ENCODE measurements at regions not wholly inside any gene's neighbourhood (a gene's known extent, or its start where the extent isn't known, plus 50 kb on each side); places are given as distances from the start of the nearest gene placed in this dataset.

- no peak for ATAC-seq (ENCODE audit: insufficient read depth, low read depth)
- H3K79me2 ChIP-seq (ENCODE audit: insufficient read depth, low read length) = no peaks in the 10 kb centered on the region
- no peak overlapping the region for H3K27ac ChIP-seq (ENCODE audit: low read length)
- no peak overlapping the region for H2AFZ ChIP-seq (ENCODE audit: low read depth, low read length)
- no peak for TF ChIP-seq EZH2 (IDR thresholded peaks at IDR 0.05; ENCODE audit: borderline replicate concordance, low read depth, low read length, severe bottlenecking)
- no peak for TF ChIP-seq CTCF (IDR thresholded peaks at IDR 0.05; ENCODE audit: borderline replicate concordance, extremely low read depth, low read length, poor library complexity, severe bottlenecking)
- no peaks in the 10 kb centered on the region for H3K4me1 ChIP-seq (ENCODE audit: insufficient read depth, low read length)
- no peaks in the 10 kb centered on the region for H3K36me3 ChIP-seq (ENCODE audit: insufficient read depth, low read length)
- no peak for DNase-seq
- H3K27me3 ChIP-seq (ENCODE audit: insufficient read depth, low read length, poor library complexity) = no peaks in the 10 kb centered on the region
- no peaks in the 10 kb centered on the region for H4K20me1 ChIP-seq (ENCODE audit: insufficient read depth, low read length)
- H3K4me2 ChIP-seq (ENCODE audit: insufficient read depth, low read length) = no peak overlapping the region
- H3K9me3 ChIP-seq (ENCODE audit: insufficient read depth, low read length, severe bottlenecking) = no peaks in the 10 kb centered on the region
- no peak overlapping the region for H3K4me3 ChIP-seq (ENCODE audit: low read depth in 1 of 2, low read length in 2 of 2)
- H3K9ac ChIP-seq (ENCODE audit: low read depth, low read length) = no peak overlapping the region
Measured at GRCh38 chr2:13751955-13752354, 880.6 kb upstream of the LRATD1 start.

GRCh38 chr2:13758412-13758811, 874.1 kb upstream of the LRATD1 start:
- H3K27me3 ChIP-seq (ENCODE audit: insufficient read depth, low read length, poor library complexity) = no peaks in the 10 kb centered on the region
- no peak overlapping the region for H3K4me2 ChIP-seq (ENCODE audit: insufficient read depth, low read length)
- H3K9me3 ChIP-seq (ENCODE audit: insufficient read depth, low read length, severe bottlenecking) = no peaks in the 10 kb centered on the region
- H2AFZ ChIP-seq (ENCODE audit: low read depth, low read length) = no peak overlapping the region
- TF ChIP-seq EZH2 (IDR thresholded peaks at IDR 0.05; ENCODE audit: borderline replicate concordance, low read depth, low read length, severe bottlenecking) (no peak), CTCF (IDR thresholded peaks at IDR 0.05; ENCODE audit: borderline replicate concordance, extremely low read depth, low read length, poor library complexity, severe bottlenecking) (no peak)
- H3K36me3 ChIP-seq (ENCODE audit: insufficient read depth, low read length) = no peaks in the 10 kb centered on the region
- H3K4me1 ChIP-seq (ENCODE audit: insufficient read depth, low read length) = no peaks in the 10 kb centered on the region
- DNase-seq = no peak
- H3K79me2 ChIP-seq (ENCODE audit: insufficient read depth, low read length) = no peaks in the 10 kb centered on the region
- H3K27ac ChIP-seq (ENCODE audit: low read length) = no peak overlapping the region
- no peak overlapping the region for H3K9ac ChIP-seq (ENCODE audit: low read depth, low read length)
- no peak overlapping the region for H3K4me3 ChIP-seq (ENCODE audit: low read depth in 1 of 2, low read length in 2 of 2)
- no peaks in the 10 kb centered on the region for H4K20me1 ChIP-seq (ENCODE audit: insufficient read depth, low read length)
- ATAC-seq (ENCODE audit: insufficient read depth, low read depth) = no peak

GRCh38 chr2:13768274-13768673, 864.2 kb upstream of the LRATD1 start:
- DNase-seq = no peak
- Histone ChIP-seq H3K4me3 (ENCODE audit: low read depth in 1 of 2, low read length in 2 of 2) (no peak overlapping the region), H3K9me3 (ENCODE audit: insufficient read depth, low read length, severe bottlenecking) (no peaks in the 10 kb centered on the region), H3K36me3 (ENCODE audit: insufficient read depth, low read length) (no peaks in the 10 kb centered on the region), H3K79me2 (ENCODE audit: insufficient read depth, low read length) (no peaks in the 10 kb centered on the region), H3K4me1 (ENCODE audit: insufficient read depth, low read length) (no peaks in the 10 kb centered on the region), H3K4me2 (ENCODE audit: insufficient read depth, low read length) (no peak overlapping the region), H3K9ac (ENCODE audit: low read depth, low read length) (no peak overlapping the region), H3K27me3 (ENCODE audit: insufficient read depth, low read length, poor library complexity) (no peaks in the 10 kb centered on the region), H3K27ac (ENCODE audit: low read length) (no peak overlapping the region), H4K20me1 (ENCODE audit: insufficient read depth, low read length) (no peaks in the 10 kb centered on the region), H2AFZ (ENCODE audit: low read depth, low read length) (no peak overlapping the region)
- TF ChIP-seq EZH2 (IDR thresholded peaks at IDR 0.05; ENCODE audit: borderline replicate concordance, low read depth, low read length, severe bottlenecking) (no peak), CTCF (IDR thresholded peaks at IDR 0.05; ENCODE audit: borderline replicate concordance, extremely low read depth, low read length, poor library complexity, severe bottlenecking) (no peak)
- no peak for ATAC-seq (ENCODE audit: insufficient read depth, low read depth)

- ATAC-seq (ENCODE audit: insufficient read depth, low read depth) = no peak
- Histone ChIP-seq H3K36me3 (ENCODE audit: insufficient read depth, low read length) (no peaks in the 10 kb centered on the region), H3K4me2 (ENCODE audit: insufficient read depth, low read length) (no peak overlapping the region), H2AFZ (ENCODE audit: low read depth, low read length) (no peak overlapping the region), H3K4me1 (ENCODE audit: insufficient read depth, low read length) (no peaks in the 10 kb centered on the region), H3K27ac (ENCODE audit: low read length) (no peak overlapping the region), H3K9me3 (ENCODE audit: insufficient read depth, low read length, severe bottlenecking) (no peaks in the 10 kb centered on the region), H3K27me3 (ENCODE audit: insufficient read depth, low read length, poor library complexity) (no peaks in the 10 kb centered on the region), H3K4me3 (ENCODE audit: low read depth in 1 of 2, low read length in 2 of 2) (no peak overlapping the region), H3K9ac (ENCODE audit: low read depth, low read length) (no peak overlapping the region), H4K20me1 (ENCODE audit: insufficient read depth, low read length) (no peaks in the 10 kb centered on the region), H3K79me2 (ENCODE audit: insufficient read depth, low read length) (no peaks in the 10 kb centered on the region)
- no peak for DNase-seq
- TF ChIP-seq EZH2 (IDR thresholded peaks at IDR 0.05; ENCODE audit: borderline replicate concordance, low read depth, low read length, severe bottlenecking) (no peak), CTCF (IDR thresholded peaks at IDR 0.05; ENCODE audit: borderline replicate concordance, extremely low read depth, low read length, poor library complexity, severe bottlenecking) (no peak)
Measured at GRCh38 chr2:13770279-13770678, 862.2 kb upstream of the LRATD1 start.
